DMS79 treated with DMSO at 0.1 percent for 48 hours (cell line): ENCODE measurements at regions not wholly inside any gene's neighbourhood (a gene's known extent, or its start where the extent isn't known, plus 50 kb on each side); places are given as distances from the start of the nearest gene placed in this dataset.
A peak's percentile ranks its signal among the peaks of the same experiment; 100 is the strongest.

Experiments used
- DNase-seq: peaks from one replicate; lab custom pipeline; 2025; lab: John Stamatoyannopoulos, UW

- DNase-seq, result no peak
These were observed 160.4 kb downstream of the AACS start for GRCh38 chr12:125225641-125226040.

DNA sequence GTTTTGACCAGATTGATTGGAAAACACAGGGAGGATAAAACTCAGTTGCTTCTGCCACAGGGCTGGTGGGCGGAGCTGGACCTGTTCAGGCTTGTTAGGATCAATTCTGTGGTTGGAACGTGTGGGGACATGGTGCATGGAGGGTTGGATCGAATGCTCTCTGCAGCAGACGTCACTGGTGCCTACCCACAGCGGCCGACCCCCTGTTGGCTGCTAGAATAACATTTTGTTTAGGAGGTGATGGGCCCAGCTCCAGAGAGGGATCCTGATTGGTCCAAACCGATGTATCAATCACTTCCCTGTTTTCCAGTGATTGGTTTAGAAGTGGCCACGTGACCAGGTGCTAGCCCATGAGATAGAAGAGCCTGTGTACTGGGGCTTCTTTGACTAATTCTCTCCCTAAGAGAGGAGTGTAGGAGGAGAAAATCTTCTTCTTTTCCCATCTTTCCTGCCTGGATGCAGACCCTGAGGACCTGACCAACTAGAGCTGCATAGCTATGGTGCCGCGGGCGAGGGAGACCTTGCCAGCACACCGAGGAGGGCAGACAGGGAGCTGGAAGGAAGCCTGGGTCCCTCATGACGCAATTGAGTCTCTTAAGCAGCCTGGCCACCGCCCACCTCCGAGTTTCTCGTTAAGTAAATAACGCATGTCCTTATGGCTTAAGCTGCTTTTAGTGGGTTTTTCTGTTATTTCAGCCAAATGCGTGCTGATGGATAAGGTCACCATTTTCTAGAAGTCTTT lies 163.5 kb downstream of the AACS start:
- no peak for DNase-seq

DNA sequence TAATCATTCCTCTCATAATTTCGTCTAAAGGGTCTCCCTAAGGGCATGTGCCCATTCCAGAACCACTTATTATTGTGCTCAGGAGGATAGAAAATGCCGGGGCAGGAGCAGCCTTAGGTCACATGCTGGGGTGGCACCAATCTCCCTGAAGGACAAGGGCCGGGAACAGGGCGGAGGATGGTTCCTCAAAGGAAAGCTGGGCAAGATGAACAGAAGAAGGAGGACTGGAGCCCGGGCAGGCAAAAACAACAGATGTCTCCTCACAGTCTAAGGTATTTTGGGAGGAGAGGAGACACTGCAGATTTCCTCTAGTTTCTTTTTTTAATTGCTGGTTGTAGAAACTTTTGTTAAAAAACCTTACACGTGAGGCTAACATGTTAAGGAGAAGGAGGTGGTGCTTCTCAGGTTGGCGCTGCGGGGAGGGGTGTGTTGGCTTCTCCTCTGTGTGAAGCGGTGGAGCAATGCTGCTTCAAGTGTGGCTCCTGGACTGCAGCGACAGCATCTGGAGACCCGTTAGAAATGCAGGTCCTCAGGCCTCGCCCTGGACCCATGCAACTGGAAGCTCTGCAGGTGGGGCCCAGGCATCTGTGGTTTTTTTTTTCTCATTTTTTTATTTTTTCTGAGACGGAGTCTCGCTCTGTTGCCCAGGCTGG lies 164.8 kb downstream of the AACS start:
- DNase-seq, result no peak

- no peak for DNase-seq
These were observed 168.1 kb downstream of the AACS start for GRCh38 chr12:125233319-125233718.

GRCh38 chr12:125239563-125239962 lies 174.3 kb downstream of the AACS start:
- DNase-seq, result no peak

GRCh38 chr12:125240717-125241116 lies 175.5 kb downstream of the AACS start:
- DNase-seq, result no peak

DNA sequence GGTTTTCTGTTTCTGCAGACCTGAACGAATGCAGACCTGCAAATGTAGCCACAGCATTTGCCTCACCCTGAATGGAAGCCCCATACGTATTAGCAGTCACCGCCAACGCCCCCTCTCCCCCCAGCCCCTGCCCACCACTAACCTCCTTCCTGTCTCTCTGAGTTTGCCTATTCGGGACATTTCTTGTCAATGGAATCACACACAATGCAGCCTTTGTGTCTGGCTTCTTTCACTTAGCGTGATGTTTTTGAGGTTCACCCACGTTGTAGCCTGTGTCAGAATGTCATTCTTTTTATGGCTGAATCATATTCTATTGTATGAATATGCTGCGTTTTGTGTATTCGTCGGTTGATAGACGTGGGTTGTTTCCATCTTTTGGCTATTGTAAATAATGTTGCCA lies 178.6 kb downstream of the AACS start:
- DNase-seq, result no peak

GRCh38 chr12:125244338-125244737 lies 179.1 kb downstream of the AACS start:
- DNase-seq, result no peak

GRCh38 chr12:125245581-125246557 lies 180.6 kb downstream of the AACS start:
- DNase-seq, result no peak

- DNase-seq, result no peak
These were observed 182.2 kb downstream of the AACS start for GRCh38 chr12:125247477-125247876.

- DNase-seq, result no peak
These were observed 184.0 kb downstream of the AACS start for GRCh38 chr12:125249066-125249824.

DNA sequence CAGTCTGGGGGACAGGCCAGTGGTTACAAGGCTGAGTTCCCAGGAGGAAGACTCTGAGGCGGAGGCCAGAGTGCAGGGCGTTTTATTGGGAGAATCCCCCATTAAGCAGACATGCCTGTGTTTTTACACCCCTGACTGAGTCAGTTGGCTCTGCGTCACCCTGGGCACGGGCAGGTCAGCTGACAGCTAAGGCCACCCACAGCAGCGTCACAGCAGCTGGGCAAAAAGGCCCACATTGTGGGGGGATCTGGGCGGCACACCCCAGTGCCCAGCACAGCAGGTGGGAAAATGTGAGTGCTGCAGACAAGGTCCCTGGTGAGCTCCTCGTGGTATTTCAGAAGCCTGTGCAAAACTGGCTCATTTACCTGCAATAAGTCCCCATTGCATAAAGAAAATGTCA lies 184.7 kb downstream of the AACS start:
- DNase-seq, result no peak

DNA sequence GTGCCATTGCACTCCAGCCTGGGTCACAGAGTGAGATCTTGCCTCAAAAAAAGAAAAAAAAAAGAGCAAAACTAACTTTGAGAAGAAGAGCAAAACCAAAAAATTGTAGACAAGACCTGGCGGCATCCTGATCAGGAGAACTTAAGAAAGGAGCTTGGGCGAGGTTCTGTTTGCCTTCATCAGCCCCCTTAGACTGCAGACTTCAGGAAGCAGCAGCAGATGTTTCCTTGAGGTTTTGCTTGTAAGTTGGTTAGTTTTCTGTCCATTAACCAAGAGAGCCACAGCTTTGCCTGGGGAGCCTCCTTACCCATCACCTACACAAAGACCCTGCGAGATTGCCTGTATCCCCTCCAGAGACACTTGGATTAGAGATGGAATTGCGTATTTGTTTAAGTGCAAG lies 189.0 kb downstream of the AACS start:
- no peak for DNase-seq

- DNase-seq, result no peak
These were observed 189.6 kb downstream of the AACS start for GRCh38 chr12:125254856-125255255.

DNA sequence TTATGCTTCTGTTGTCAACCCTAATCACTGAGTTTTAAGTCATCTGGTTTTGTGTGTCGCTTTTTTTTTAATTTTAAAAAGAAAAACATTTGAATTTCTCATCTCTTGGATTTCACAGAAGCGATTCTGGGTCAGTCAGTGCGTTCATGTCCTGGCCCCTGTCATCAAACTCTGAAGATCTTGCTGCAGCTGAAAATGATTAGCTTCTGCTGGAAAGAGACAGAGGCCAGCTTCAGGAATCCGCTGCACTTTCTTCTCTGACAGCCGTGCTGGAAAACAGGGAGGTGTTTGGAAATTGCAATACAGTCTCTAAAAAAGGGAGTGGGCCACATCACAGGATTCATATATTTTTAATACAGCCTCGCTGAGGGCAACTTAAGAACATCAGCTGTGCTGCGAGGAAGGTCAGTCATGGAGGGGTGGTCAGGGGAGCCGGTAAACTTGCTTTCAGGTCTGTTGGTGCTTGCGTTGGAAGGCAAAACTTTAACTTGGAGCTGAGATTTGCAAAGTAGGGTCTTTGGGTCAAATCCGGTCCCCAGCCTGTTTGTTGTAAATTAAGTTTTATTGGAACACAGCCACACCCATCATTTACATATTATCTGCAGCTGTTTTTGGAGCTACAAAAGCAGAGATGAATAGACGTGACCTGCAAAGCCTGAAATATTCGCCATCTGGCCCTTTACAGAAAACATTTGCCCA lies 190.8 kb downstream of the AACS start:
- DNase-seq, result no peak

- DNase-seq, result no peak
These were observed 191.3 kb downstream of the AACS start for GRCh38 chr12:125256634-125256936.

GRCh38 chr12:125259178-125259867 lies 194.1 kb downstream of the AACS start:
- DNase-seq, result no peak

DNA sequence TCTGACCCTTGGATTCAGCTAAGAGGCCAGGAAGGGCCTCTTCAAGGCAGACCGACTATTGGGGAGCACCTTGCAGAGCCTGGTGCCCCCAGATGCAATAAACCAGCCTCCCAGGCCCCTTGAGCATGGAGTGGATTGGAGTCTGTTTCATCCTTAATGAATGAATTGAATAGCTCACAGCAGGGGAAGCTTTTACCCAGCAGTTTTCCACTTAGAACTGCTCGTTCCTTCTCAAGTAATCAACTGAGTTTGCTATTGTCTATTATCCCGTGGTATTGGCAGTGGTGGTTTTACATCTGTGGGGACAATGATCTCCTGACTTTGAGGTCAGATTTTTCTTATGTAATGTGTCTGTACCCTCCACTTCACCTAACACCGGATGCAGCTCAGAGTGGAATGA lies 197.6 kb downstream of the AACS start:
- peak; percentile 23 for DNase-seq

DNA sequence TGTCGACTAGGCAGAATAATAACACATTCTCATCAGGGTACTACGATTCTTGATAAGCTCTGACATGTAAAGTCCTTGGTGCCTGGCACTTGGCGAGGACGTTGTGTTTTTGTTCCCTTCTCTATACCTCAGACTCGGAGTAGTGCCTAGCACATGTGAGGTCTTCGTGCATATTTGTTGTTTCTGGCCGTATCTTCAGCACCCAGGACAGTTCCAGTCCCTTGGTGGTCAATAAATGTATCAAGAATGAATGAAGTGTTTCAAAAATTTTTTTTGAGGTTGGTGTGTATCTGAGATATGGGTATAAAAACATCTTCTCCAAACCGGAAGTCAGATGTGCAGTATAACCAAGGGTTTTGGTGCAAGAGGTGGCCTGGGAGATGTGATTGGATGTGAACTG lies 198.2 kb downstream of the AACS start:
- DNase-seq, result no peak

DNA sequence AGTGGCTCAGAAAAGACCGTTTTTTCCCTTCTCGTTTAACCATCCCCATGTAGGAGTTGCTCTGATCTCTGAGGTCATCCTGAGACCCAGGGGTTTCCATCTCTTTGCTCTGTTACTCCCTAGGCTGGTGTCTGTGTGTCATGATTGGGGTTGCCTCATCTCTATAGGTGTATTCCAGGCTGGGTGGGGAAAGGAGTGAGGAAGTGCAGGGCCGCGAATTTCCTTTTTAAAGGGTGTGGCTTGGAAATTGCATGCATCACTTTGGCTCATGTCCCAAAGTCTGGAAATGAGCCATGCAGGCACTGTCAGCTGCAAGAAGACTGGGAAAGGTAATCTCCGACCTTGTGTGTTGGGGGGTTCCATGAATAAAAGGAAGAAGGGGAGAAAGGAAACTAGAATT lies 201.9 kb downstream of the AACS start:
- DNase-seq, result no peak

GRCh38 chr12:125269276-125269675 lies 204.0 kb downstream of the AACS start:
- DNase-seq, result no peak
